ENCODE measurements at regions not wholly inside any gene's neighbourhood (a gene's known extent, or its start where the extent isn't known, plus 50 kb on each side); places are given as distances from the start of the nearest gene placed in this dataset.

DNA sequence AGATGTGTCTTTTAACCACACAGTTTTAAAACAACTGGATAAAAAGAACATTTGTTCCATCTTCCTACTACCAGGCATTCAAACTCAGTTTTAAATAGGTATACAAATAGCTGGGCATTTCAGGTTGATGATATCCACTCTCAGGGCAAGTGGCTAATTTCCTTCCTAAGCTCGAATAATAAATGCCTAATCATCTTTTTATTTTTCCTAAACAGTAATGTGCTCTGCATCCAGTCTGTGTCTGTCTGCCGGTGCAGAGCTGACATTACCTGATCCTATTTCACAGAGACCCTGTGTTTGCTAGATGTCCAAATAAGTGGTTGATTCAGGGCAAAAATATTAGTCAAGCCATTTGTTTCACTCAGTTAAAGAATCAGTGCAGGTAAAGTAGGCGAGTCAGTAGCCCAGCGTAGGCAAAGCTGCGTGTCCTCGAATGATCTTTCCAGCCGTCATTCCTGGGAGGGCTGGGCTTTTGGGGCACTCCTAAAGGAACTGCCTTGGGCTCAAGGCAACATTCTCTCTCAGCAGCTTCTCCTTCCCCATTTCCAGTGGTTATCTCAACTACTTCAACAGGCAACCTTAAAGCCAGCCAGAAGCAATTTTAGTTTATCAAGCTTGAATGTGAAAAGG lies 74.2 kb upstream of the BMP2 start:
- no peak for DNase-seq (ENCODE audit: low read depth)

GRCh38 chr20:6692566-6693173 lies 74.8 kb upstream of the BMP2 start:
- DNase-seq (ENCODE audit: low read depth): no peak

DNA sequence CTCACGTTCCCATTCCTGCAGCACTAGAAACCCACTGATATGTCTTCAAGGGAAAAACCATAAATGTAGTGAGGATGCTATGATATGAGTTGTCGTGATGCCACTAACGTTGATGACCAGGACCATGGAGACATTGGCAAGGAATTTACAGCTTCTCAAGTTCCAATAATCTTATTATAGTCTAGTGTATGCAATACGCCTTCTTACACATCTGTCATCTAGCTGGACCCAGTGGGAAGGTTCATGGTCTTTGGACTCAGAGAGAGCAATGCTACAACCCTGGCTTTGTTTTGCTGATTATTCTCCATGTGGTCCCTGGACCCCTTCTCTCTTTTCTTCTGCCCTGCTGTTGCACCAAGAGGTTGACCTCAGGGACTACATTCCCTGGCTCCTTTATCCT lies 76.0 kb upstream of the BMP2 start:
- DNase-seq (ENCODE audit: low read depth): no peak

GRCh38 chr20:6689339-6689973 lies 78.0 kb upstream of the BMP2 start:
- DNase-seq (ENCODE audit: low read depth): no peak

DNA sequence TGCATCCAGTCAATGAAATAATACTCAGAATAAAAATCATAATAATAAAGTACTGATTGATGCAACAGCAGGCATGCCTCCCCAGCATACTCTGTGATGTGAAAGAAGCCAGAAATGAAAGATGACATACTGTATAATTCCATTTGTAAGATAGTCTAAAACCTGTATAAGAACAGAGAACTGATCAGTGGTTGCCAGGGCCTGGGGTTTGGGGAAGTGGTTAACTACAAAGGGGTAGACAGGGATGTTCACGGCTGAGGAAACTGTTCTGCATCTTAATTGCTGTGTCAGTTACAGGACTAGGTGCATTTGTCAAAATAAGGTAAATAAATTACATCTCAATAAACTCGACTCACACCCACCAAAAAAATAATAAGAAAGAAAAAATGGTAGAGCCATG lies 81.3 kb upstream of the BMP2 start:
- DNase-seq (ENCODE audit: low read depth): no peak

DNA sequence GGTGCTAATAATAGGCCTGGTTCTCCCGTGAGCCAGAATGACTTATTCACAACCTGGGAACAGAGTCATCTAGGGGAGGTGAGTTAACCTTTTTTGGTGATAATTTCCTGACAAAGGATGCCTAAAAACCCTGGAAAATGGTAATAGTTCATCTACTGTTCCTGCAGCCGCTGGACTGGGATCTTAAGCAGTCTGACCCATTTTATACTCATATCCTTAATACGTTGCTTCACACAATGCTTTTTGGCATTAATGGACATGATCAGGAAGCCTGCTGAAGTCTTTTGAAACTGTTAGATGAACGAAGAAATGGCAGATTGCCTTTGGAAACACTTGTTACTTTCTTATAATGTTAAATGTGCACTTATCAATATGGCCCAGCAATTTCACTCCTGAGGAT lies 81.9 kb upstream of the BMP2 start:
- no peak for DNase-seq (ENCODE audit: low read depth)

GRCh38 chr20:6685181-6685582 lies 82.3 kb upstream of the BMP2 start:
- no peak for DNase-seq (ENCODE audit: low read depth)

DNA sequence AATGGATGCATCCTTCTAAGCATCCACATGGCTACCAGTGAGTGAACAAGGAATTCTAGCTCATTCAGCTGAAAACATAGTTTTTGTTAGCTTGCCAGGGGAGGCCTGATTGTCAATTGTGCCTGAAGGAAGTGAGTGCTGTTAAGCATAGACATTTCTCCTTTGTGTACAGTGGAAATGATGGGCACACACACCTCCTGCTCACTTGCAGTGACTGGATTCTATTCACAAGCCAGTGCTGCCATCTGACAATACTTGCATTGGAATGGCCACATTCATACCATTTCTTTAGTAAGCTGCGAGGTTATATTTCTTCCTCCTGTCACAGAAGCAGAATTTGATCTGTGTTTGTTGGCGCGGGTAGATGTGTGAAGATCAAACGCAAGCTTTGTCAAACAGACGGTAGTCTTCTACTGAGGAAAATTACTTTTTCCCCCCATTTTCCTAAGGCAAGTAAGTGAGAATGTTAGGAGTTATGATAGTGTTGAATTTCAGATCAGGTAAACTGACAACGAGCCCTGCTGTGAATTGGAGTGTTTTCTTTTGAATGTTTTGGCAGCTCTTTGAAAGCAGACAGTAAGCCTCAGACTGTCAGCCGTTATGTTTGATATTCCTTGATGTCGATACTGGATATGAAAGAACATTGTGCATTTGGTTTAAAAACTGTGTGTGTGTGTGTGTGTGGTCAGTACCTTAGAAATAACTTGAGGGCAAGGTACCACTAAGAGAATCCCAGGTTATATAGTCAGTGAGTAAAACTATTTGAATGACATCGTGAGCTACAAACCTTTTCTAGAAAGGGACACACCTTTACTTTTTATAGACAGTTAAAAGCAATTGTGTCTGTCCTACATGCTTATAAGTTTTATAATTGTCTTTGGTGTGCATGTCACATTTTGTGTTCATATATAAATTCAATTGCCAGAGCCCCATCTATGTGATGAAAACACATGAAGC lies 84.2 kb upstream of the BMP2 start:
- no peak for DNase-seq (ENCODE audit: low read depth)

- no peak for DNase-seq (ENCODE audit: low read depth)
These were observed 86.6 kb upstream of the BMP2 start for GRCh38 chr20:6680854-6681253.

DNA sequence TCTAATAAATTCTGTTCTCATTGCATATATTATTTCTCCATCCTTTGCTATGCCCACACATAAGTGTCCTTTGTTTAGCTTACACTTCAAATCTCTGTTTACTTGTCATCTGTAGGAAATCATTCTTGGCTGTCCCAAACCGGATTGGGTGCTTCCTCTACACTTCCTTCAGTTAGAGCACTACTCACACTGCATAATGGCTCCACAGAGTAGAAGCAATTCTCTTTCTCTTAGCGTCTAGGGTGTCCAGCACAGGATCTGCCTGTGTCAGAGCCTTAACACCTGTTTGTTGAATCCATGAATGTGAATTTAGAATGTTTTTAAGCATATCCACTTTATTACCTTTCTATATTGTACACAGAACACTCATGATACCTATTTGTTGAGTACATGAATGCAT lies 87.0 kb upstream of the BMP2 start:
- no peak for DNase-seq (ENCODE audit: low read depth)

- no peak for DNase-seq (ENCODE audit: low read depth)
These were observed 88.4 kb upstream of the BMP2 start for GRCh38 chr20:6679086-6679485.

DNA sequence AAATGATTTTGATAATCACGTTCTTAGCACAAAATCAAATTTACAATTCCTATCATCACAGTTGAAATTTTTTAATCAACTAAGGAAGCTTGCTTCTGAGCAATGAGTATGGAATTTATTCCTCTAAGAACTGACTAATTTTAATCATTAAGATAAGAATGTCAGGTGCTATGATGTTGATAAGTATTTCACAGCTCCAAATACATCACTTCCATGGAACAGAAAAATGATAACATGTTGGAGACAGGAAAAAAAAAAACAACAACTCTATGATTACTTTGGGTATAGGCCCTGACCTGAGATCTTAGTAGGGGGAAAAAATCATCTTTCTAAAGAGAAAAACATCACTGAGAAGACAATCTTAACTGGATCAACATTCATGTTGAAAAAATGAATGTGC lies 89.4 kb upstream of the BMP2 start:
- no peak for DNase-seq (ENCODE audit: low read depth)

DNA sequence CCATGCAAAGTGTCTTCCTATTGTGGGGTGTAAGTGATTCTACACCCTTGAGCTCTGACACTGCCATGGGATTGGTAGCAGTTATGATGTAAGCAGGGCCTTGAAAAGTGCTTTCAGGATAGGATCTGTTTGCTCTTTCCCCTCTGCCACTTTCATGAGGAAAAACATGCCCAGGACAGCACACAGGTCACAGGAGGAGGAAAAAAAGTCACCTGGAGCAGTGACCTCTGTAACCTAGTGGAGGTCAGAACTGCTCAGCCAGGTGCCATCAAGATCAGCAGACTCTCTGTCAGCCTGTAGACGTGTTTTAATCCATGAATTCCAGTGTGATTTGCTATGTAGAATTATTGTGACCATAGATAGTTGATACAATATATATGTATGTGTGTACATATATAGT lies 92.7 kb upstream of the BMP2 start:
- DNase-seq (ENCODE audit: low read depth): no peak

- DNase-seq (ENCODE audit: low read depth): no peak
These were observed 94.4 kb upstream of the BMP2 start for GRCh38 chr20:6673071-6673470.

- no peak for DNase-seq (ENCODE audit: low read depth)
These were observed 95.7 kb upstream of the BMP2 start for GRCh38 chr20:6671829-6672228.

GRCh38 chr20:6668546-6668945 lies 98.9 kb upstream of the BMP2 start:
- no peak for DNase-seq (ENCODE audit: low read depth)

DNA sequence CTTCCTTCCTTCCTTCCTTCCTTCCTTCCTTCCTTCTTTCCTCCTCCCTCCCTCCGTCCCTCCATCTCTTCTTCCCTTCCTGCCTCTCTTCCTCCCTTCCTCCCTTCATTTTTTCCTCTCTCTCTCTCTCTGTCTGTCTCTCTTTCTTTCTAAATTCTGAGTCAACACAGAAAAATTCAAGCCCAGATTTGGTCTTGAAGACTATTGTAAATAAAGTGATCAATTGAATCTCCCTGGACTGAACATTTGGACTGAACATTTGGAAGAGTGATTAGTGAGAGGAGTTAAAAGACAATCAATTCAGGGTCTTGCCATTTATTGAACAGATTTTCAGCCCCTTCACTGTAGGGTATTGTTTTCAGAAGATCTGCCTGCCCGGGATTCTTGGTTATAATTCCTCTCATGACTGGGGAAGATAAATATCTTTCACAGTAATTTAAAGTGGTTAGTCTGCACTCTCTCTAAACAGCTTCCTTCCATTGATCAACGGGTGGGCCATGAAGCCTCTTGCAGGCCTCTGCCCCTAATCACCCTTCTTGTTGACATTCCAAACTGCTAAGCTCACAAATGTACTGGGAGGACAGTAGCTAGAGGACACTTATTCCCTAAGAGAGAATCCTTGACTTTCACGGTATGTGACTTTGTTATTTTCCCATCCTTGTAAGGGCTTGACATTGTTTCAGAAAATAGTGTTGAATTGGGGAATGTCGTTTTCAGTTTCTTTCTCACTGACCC lies 101.7 kb upstream of the BMP2 start:
- no peak for DNase-seq (ENCODE audit: low read depth)

DNA sequence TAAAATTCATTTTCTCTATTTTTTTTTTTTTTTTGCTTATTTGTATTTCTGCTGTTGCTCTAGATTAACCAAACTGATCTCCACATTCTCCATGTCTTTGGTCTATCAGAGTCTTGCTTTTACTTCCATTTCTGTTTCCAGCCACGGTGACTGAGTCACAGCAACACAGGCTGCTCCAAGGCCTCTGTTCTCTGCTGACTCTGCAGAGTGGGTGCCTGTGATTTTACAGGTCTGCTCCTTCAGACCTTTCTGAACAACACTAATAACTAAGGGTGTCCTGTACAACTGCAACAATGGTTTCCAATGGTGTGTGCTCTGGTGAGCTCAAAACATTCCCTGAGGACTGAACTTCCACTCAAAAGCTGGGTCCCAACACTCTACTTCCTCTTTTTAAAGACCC lies 102.3 kb upstream of the BMP2 start:
- DNase-seq (ENCODE audit: low read depth): no peak

GRCh38 chr20:6664574-6664973 lies 102.9 kb upstream of the BMP2 start:
- DNase-seq (ENCODE audit: low read depth): no peak

DNA sequence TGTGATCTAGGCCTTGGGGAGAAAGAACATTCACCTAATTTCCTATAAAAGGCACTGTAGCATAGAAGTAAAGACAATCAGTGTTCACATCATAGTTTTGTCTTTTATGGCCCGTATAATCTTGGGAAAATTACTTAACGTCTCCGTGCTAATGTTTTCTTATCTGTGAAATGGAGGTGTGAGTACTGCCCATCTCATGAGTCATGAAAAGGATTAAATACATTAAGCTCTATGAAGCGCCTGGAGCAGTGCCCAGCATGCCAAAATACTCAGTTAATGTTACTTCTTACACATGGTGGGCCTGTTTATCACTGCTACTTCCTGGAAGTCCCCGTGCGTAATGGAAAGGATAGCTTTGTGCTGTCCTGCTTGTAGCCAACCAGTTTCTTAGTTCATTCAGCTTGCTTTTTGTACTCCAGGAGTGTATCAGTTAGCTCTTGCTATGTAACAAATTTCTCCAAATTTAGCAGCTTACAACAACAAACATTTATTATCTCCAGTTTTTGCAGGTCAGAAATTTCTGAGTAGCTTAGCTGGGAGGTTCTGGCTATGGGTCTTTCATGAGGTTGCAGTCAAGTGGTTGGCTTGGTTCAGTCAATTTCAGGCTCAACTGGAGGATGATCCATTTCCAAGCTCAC lies 103.6 kb upstream of the BMP2 start:
- no peak for DNase-seq (ENCODE audit: low read depth)

DNA sequence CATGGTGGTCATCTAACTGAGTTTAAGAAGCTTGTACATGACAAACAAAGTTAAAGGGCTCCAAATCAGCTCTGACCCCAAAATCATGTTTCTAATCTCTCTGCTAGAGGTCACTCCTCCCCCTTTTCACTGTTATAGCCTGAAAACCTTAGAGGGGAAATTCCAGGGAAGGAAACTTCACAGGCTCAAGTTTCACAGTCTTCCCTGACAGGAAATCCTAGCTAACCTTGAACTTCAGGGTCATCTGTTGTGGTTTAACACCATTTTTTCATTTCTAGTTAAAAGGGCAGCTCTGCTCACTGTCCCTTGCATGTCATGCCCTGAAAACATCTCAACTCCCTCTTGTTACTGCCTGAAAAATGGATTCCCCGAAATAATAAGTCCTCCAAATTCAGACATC lies 104.4 kb upstream of the BMP2 start:
- DNase-seq (ENCODE audit: low read depth): no peak

DNA sequence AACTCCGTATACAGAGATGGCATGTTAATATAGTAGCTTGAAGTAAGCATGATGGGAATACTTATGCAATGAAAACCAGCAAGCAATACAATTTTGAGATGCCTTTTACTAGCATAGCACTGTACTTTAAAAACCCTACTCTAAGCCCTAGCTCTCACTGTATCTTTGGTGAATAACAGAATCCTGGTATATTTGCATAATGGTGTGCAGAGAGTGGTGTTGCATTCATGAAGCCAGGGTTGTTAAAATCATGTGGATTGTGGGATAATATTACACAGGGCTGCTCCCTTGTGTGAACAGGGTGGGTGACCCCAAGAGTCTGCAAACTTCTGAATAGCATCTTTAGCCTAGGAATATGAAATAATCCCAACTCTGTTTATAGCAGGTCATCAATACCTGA lies 105.2 kb upstream of the BMP2 start:
- no peak for DNase-seq (ENCODE audit: low read depth)

Data from HS-5 (cell line).